Natural killer cell (primary cell): ENCODE measurements at regions not wholly inside any gene's neighbourhood (a gene's known extent, or its start where the extent isn't known, plus 50 kb on each side); places are given as distances from the start of the nearest gene placed in this dataset.

Experiments used
- ATAC-seq, 3 donors: fragments of 150-1000 bp in 2 of 3; fragments of 200-7000 bp in 1 of 3; cut with Tn5 transposase; 1 replicate in 1 of 3; 2 replicates in 2 of 3; pipeline ENCODE4 v1.10.0; 2021; ENCODE audit warnings: mild to moderate bottlenecking in 2 of 3, moderate library complexity in 2 of 3
- DNase-seq, 2 donors: peaks; one replicate each; pipeline versions ENCODE4 v3.0.0 to v3.0.0-alpha.2; 2013 to 2021; ENCODE audit warnings: mixed read lengths in 1 of 2
- H3K27ac ChIP-seq: one replicate; pipeline ENCODE4 v1.5.1; 2013; ENCODE audit warnings: mild to moderate bottlenecking, low read length
- H3K27me3 ChIP-seq: one replicate; pipeline ENCODE4 v1.6.1; 2013; ENCODE audit warnings: low read length; ENCODE audit not compliant: control insufficient read depth, insufficient read depth
- H3K36me3 ChIP-seq: one replicate; pipeline ENCODE4 v1.6.1; 2013; ENCODE audit warnings: low read length; ENCODE audit not compliant: control insufficient read depth, insufficient read depth
- H3K4me1 ChIP-seq: one replicate; pipeline ENCODE4 v1.6.1; 2013; ENCODE audit warnings: low read length; ENCODE audit not compliant: control insufficient read depth, insufficient read depth
- H3K4me3 ChIP-seq: one replicate; pipeline ENCODE4 v1.5.1; 2013; ENCODE audit warnings: low read length
- H3K9me3 ChIP-seq: one replicate; pipeline ENCODE4 v1.6.1; 2013; ENCODE audit warnings: low read length; ENCODE audit not compliant: control insufficient read depth, insufficient read depth
- H3K27ac Mint-ChIP-seq, 2 donors: one replicate each; pipeline ENCODE4 v1.8.0; 2022; ENCODE audit warnings: mild to moderate bottlenecking in 2 of 2, mixed read lengths in 2 of 2, moderate library complexity in 1 of 2
- H3K27me3 Mint-ChIP-seq, 2 donors: one replicate each; pipeline ENCODE4 v1.8.0; 2022; ENCODE audit warnings: low read depth in 2 of 2, mixed read lengths in 2 of 2
- H3K36me3 Mint-ChIP-seq: one replicate; pipeline ENCODE4 v1.8.0; 2022; ENCODE audit warnings: mixed read lengths
- H3K4me1 Mint-ChIP-seq, 2 donors: one replicate each; pipeline ENCODE4 v1.8.0; 2022; ENCODE audit warnings: mixed read lengths in 2 of 2
- H3K4me3 Mint-ChIP-seq: one replicate; pipeline ENCODE4 v1.8.0; 2022; ENCODE audit warnings: mild to moderate bottlenecking, moderate library complexity, mixed read lengths
- H3K9me3 Mint-ChIP-seq, 2 donors: one replicate each; pipeline ENCODE4 v1.8.0; 2022; ENCODE audit warnings: mixed read lengths in 2 of 2
- WGBS: methylation state at CpG from one replicate; pipeline ENCODE4 v1.1.7; 2013; ENCODE audit warnings: missing lambda C conversion rate; ENCODE audit not compliant: insufficient coverage; 5-methylcytosine and 5-hydroxymethylcytosine counted together
- intact Hi-C: fragments of 100-400 bp; cut with micrococcal nuclease; formaldehyde crosslinking; loops from one replicate; pipeline ENCODE4 v1.14.2; 2022
- TF ChIP-seq, protein P1 (sequence below): fragments of 200-600 bp; IDR thresholded peaks from one replicate; pipeline ENCODE4 v1.8.0; 2022; ENCODE audit warnings: antibody characterized with exemption

DNA sequence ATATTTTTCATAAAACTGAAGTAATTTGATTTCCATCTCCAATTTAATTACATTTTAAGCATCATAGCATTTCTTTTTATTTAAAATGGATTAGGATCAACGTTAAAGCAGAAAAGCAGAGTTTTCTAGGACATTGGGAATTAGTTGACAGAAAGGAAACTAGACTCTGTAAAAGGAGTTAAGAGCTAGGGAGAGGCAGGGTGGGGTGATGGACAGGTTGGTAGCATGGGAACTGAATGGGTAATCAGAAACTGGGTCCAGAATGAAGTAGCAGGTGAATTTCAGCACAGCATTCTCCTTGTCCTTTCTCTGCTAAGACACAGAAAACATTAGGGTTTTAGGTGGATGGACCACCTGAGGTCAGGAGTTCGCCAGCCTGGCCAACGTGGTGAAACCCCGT, 97.6 kb downstream of the ANAPC4 start:
- H3K27ac Mint-ChIP-seq = no peak overlapping the region
- ATAC-seq = no peak
- no peak for DNase-seq
- Histone ChIP-seq H3K27ac (no peak overlapping the region), H3K4me3 (no peak overlapping the region), H3K36me3 (no peaks in the 10 kb centered on the region), H3K9me3 (no peaks in the 10 kb centered on the region), H3K4me1 (no peaks in the 10 kb centered on the region), H3K27me3 (no peaks in the 10 kb centered on the region)
- TF ChIP-seq, protein P1, sequence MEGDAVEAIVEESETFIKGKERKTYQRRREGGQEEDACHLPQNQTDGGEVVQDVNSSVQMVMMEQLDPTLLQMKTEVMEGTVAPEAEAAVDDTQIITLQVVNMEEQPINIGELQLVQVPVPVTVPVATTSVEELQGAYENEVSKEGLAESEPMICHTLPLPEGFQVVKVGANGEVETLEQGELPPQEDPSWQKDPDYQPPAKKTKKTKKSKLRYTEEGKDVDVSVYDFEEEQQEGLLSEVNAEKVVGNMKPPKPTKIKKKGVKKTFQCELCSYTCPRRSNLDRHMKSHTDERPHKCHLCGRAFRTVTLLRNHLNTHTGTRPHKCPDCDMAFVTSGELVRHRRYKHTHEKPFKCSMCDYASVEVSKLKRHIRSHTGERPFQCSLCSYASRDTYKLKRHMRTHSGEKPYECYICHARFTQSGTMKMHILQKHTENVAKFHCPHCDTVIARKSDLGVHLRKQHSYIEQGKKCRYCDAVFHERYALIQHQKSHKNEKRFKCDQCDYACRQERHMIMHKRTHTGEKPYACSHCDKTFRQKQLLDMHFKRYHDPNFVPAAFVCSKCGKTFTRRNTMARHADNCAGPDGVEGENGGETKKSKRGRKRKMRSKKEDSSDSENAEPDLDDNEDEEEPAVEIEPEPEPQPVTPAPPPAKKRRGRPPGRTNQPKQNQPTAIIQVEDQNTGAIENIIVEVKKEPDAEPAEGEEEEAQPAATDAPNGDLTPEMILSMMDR = no peak
- H3K27me3 Mint-ChIP-seq = peaks cover 0 to 3% of the 10 kb centered on the region in 2 donors
- no peak overlapping the region for H3K4me3 Mint-ChIP-seq
- H3K4me1 Mint-ChIP-seq = no peaks in the 10 kb centered on the region
- peaks cover 4 to 5% of the 10 kb centered on the region in 2 donors for H3K9me3 Mint-ChIP-seq
- 55% methylated on average over 1 of the region's 4 CpGs for WGBS
- peaks cover 16% of the 10 kb centered on the region for H3K36me3 Mint-ChIP-seq
- intact Hi-C loops = no loop called here

DNA sequence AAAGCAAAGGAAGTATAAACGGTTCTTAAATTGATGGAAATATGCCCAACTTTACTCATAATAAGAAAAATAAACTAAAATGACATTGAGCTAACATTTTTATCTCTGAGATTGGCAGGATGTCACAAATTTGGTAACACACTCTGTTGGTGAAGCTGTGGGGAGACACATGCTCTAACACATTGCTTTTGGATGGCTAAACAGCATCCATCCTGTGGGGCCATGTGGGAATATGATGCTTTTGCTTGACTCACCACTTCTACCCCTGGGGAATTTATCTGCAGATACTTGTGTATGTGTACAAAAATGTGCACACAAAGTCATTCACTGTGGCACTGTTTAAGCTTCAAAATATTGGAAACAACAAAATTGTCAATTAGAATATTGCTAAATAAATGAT, 100.2 kb downstream of the ANAPC4 start:
- DNase-seq (no peak), ATAC-seq (no peak)
- Mint-ChIP-seq H3K4me3 (no peak overlapping the region), H3K27me3 (peaks cover 0 to 3% of the 10 kb centered on the region in 2 donors), H3K9me3 (peaks cover 0 to 4% of the 10 kb centered on the region in 2 donors), H3K36me3 (peaks cover 9% of the 10 kb centered on the region), H3K27ac (no peak overlapping the region), H3K4me1 (no peaks in the 10 kb centered on the region)
- Histone ChIP-seq H3K36me3 (no peaks in the 10 kb centered on the region), H3K4me3 (no peak overlapping the region), H3K4me1 (no peaks in the 10 kb centered on the region), H3K27ac (no peak overlapping the region), H3K9me3 (no peaks in the 10 kb centered on the region), H3K27me3 (no peaks in the 10 kb centered on the region)
- no CpG with 5 or more reads among the region's 1 CpG for WGBS
- intact Hi-C loops = no loop called here
- TF ChIP-seq, protein P1 = no peak

DNA sequence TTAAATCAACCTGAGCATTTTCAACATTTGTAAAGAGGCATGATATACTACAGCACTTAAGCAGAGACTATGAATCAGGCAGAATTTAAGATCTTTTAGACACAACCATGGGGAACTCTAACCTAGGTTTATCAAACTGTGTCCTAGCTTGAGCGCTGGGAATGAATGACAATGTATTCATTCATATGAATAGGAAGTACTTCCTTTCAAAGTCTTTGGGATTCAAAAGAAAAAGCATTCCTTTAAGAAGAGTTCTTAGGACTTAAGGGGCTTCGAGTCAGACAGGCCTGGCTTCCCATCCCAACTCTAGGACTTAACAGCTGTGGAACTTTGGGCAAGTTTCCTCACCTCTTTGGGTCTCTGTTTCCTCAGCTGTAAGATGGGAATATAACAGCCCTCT, 104.6 kb downstream of the ANAPC4 start:
- intact Hi-C loops = no loop called here
- H3K36me3 Mint-ChIP-seq = peaks cover 9% of the 10 kb centered on the region
- ATAC-seq (no peak), DNase-seq (no peak)
- no peak overlapping the region for H3K4me3 Mint-ChIP-seq
- no peaks in the 10 kb centered on the region for H3K36me3 ChIP-seq
- H3K27me3 Mint-ChIP-seq = peaks cover 0 to 3% of the 10 kb centered on the region in 2 donors
- WGBS = 62% methylated on average over 2 of the region's 2 CpGs
- H3K4me1 Mint-ChIP-seq = no peaks in the 10 kb centered on the region
- no peak overlapping the region for H3K4me3 ChIP-seq
- H3K4me1 ChIP-seq = no peaks in the 10 kb centered on the region
- H3K9me3 ChIP-seq = no peaks in the 10 kb centered on the region
- H3K27ac Mint-ChIP-seq = no peak overlapping the region
- H3K9me3 Mint-ChIP-seq = peaks cover 0 to 6% of the 10 kb centered on the region in 2 donors
- TF ChIP-seq, protein P1 = no peak
- no peaks in the 10 kb centered on the region for H3K27me3 ChIP-seq
- no peak overlapping the region for H3K27ac ChIP-seq

DNA sequence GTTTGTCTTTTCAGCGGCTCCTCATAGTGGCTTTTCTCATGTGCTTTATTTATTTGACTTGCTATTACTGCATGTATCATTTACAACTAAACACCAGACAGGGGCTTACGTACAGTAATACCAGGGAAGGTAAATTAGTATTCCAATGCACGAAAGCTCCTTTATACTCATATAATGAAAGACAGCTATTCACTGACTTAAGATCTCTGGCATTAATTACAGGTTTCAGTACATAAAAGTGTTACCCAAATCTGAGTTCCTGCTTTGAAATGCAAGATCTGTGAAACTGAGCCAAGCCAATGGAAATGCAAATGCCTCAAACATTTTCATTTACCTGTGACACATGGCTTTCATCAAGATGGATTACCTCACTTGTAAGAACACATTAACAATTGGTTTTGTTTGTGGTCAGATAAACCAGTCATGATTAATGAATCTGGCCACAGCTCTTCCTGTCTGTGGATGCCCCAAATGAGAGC, 107.2 kb downstream of the ANAPC4 start:
- Mint-ChIP-seq H3K36me3 (no peaks in the 10 kb centered on the region), H3K4me3 (no peak overlapping the region), H3K27ac (no peak overlapping the region), H3K4me1 (no peaks in the 10 kb centered on the region), H3K9me3 (peaks cover 4 to 5% of the 10 kb centered on the region in 2 donors), H3K27me3 (peaks cover 0 to 2% of the 10 kb centered on the region in 2 donors)
- ATAC-seq (no peak), DNase-seq (no peak)
- 91% methylated on average over 3 of the region's 3 CpGs for WGBS
- Histone ChIP-seq H3K27me3 (no peaks in the 10 kb centered on the region), H3K9me3 (peaks cover 6% of the 10 kb centered on the region), H3K27ac (no peak overlapping the region), H3K4me3 (no peak overlapping the region), H3K4me1 (no peaks in the 10 kb centered on the region), H3K36me3 (no peaks in the 10 kb centered on the region)
- TF ChIP-seq, protein P1 = no peak
- intact Hi-C loops = no loop called here
